22Rv1 (cell line): ENCODE measurements at regions not wholly inside any gene's neighbourhood (a gene's known extent, or its start where the extent isn't known, plus 50 kb on each side); places are given as distances from the start of the nearest gene placed in this dataset.

ENCODE experiments used
- ZFX ChIP-seq: fragments of 450-650 bp; IDR thresholded peaks from 2 replicates; pipeline ENCODE4 v1.6.1; 2017; ENCODE audit warnings: antibody characterized with exemption, borderline replicate concordance
- TF ChIP-seq, protein P1 (sequence below): fragments of 450-650 bp; IDR thresholded peaks from 2 replicates; pipeline ENCODE4 v1.5.1; 2017; ENCODE audit warnings: mild to moderate bottlenecking

- TF ChIP-seq, protein P1, sequence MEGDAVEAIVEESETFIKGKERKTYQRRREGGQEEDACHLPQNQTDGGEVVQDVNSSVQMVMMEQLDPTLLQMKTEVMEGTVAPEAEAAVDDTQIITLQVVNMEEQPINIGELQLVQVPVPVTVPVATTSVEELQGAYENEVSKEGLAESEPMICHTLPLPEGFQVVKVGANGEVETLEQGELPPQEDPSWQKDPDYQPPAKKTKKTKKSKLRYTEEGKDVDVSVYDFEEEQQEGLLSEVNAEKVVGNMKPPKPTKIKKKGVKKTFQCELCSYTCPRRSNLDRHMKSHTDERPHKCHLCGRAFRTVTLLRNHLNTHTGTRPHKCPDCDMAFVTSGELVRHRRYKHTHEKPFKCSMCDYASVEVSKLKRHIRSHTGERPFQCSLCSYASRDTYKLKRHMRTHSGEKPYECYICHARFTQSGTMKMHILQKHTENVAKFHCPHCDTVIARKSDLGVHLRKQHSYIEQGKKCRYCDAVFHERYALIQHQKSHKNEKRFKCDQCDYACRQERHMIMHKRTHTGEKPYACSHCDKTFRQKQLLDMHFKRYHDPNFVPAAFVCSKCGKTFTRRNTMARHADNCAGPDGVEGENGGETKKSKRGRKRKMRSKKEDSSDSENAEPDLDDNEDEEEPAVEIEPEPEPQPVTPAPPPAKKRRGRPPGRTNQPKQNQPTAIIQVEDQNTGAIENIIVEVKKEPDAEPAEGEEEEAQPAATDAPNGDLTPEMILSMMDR: no peak
- TF ChIP-seq ZFX: no peak
These were observed 414.3 kb downstream of the SETD4 start for GRCh38 chr21:35645991-35646390.
